ENCODE measurements at regions not wholly inside any gene's neighbourhood (a gene's known extent, or its start where the extent isn't known, plus 50 kb on each side); places are given as distances from the start of the nearest gene placed in this dataset.

DNA sequence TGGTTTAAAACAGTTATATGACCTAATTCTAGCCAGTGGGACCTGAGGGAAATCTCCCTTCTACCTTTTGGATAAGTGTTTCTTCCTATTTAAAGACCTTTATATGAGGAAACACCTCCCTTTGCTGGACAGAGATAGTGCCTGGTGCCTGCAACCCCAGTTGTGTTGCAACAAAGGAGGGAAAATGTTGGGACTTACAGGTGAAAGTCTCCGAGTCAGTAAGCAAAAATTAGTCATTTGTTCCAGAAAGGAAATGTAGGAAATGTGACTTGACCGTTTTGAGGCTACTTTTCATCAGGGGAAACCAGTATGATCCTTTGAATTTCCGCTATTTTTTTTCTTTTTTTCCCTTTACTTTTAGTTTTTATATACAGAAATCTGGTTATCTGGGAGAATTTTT, 165.5 kb downstream of the DKK1 start:
- Histone ChIP-seq H3K79me2 (ENCODE audit: control insufficient read depth, insufficient read depth, low read length) (no peaks in the 10 kb centered on the region), H3K27ac (ENCODE audit: control insufficient read depth, insufficient read depth, low read length) (no peak overlapping the region), H3K9ac (ENCODE audit: control insufficient read depth, extremely low read depth, insufficient read depth, low read length) (no peak overlapping the region), H3K4me2 (ENCODE audit: control insufficient read depth, extremely low read depth, insufficient read depth, low read depth, low read length) (no peak overlapping the region), H3K9me1 (ENCODE audit: control insufficient read depth, extremely low read depth, insufficient read depth, low read length) (no peaks in the 10 kb centered on the region), H3K4me3 (ENCODE audit: control insufficient read depth in 2 of 3, extremely low read depth in 1 of 3, insufficient read depth in 2 of 3, low read depth in 1 of 3, low read length in 3 of 3) (no peak overlapping the region), H3K4me1 (ENCODE audit: control insufficient read depth, extremely low read depth, insufficient read depth, low read length) (no peaks in the 10 kb centered on the region), H4K20me1 (ENCODE audit: control insufficient read depth, extremely low read depth, insufficient read depth, low read length) (no peaks in the 10 kb centered on the region), H2AFZ (ENCODE audit: control insufficient read depth, low read length) (peak overlapping the region; percentile 19), H3K9me3 (ENCODE audit: control insufficient read depth, low read depth, low read length) (no peaks in the 10 kb centered on the region), H3K27me3 (ENCODE audit: control insufficient read depth, extremely low read depth, insufficient read depth, low read length) (no peaks in the 10 kb centered on the region), H3K36me3 (ENCODE audit: control insufficient read depth in 2 of 2, extremely low read depth in 1 of 2, insufficient read depth in 2 of 2, low read length in 2 of 2) (no peaks in the 10 kb centered on the region)
- dilution Hi-C loops (cut with MboI; ENCODE audit: extremely low pct_ligation_motif_present, low sequenced_read_pairs): no loop called here
- DNase-seq (ENCODE audit: low read depth, low spot score) (no peak), FAIRE-seq (no peak)
- TF ChIP-seq, protein P1, sequence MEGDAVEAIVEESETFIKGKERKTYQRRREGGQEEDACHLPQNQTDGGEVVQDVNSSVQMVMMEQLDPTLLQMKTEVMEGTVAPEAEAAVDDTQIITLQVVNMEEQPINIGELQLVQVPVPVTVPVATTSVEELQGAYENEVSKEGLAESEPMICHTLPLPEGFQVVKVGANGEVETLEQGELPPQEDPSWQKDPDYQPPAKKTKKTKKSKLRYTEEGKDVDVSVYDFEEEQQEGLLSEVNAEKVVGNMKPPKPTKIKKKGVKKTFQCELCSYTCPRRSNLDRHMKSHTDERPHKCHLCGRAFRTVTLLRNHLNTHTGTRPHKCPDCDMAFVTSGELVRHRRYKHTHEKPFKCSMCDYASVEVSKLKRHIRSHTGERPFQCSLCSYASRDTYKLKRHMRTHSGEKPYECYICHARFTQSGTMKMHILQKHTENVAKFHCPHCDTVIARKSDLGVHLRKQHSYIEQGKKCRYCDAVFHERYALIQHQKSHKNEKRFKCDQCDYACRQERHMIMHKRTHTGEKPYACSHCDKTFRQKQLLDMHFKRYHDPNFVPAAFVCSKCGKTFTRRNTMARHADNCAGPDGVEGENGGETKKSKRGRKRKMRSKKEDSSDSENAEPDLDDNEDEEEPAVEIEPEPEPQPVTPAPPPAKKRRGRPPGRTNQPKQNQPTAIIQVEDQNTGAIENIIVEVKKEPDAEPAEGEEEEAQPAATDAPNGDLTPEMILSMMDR (optimal IDR thresholded peaks at IDR 0.05 in 1 of 3, IDR thresholded peaks at IDR 0.05 in 1 of 3, conservative IDR thresholded peaks at IDR 0.05 in 1 of 3; ENCODE audit: extremely low read depth in 1 of 3, insufficient read depth in 2 of 3, low read length in 3 of 3): no peak
- TF ChIP-seq EZH2 (IDR thresholded peaks at IDR 0.05; ENCODE audit: low read length): no peak

DNA sequence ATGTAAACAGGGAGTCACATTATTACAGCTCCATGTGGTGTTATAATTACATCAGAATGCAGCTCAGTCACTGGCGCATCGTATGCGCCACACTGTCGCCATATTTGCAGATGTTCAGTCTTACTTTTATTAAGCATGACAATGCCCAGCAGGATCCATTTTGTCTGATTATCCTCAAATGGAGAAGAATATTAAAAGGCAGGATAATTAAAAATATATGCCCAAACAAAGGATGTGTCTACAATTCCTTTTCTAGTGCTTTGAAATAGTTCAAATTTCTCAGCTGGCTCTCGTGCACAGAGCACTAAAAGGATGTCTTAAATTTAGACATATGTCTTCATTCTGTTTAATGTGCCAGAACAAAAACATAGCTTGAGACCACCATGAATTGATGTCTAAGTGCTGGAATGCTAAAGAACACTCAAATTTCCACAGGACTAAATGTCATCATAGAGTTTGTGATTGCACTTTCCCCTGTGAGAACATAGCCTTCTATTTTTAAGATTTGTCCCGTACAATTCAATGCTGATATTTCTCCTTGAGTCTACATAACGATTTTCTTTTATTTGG, 168.0 kb downstream of the DKK1 start:
- dilution Hi-C loops (cut with MboI; ENCODE audit: extremely low pct_ligation_motif_present, low sequenced_read_pairs): no loop called here
- FAIRE-seq (no peak), DNase-seq (ENCODE audit: low read depth, low spot score) (no peak)
- Histone ChIP-seq H3K9me3 (ENCODE audit: control insufficient read depth, low read depth, low read length) (no peaks in the 10 kb centered on the region), H3K9ac (ENCODE audit: control insufficient read depth, extremely low read depth, insufficient read depth, low read length) (no peak overlapping the region), H2AFZ (ENCODE audit: control insufficient read depth, low read length) (no peak overlapping the region), H3K79me2 (ENCODE audit: control insufficient read depth, insufficient read depth, low read length) (no peaks in the 10 kb centered on the region), H4K20me1 (ENCODE audit: control insufficient read depth, extremely low read depth, insufficient read depth, low read length) (no peaks in the 10 kb centered on the region), H3K27me3 (ENCODE audit: control insufficient read depth, extremely low read depth, insufficient read depth, low read length) (no peaks in the 10 kb centered on the region), H3K4me1 (ENCODE audit: control insufficient read depth, extremely low read depth, insufficient read depth, low read length) (peaks cover 11% of the 10 kb centered on the region), H3K4me2 (ENCODE audit: control insufficient read depth, extremely low read depth, insufficient read depth, low read depth, low read length) (no peak overlapping the region), H3K36me3 (ENCODE audit: control insufficient read depth in 2 of 2, extremely low read depth in 1 of 2, insufficient read depth in 2 of 2, low read length in 2 of 2) (no peaks in the 10 kb centered on the region), H3K9me1 (ENCODE audit: control insufficient read depth, extremely low read depth, insufficient read depth, low read length) (no peaks in the 10 kb centered on the region), H3K4me3 (ENCODE audit: control insufficient read depth in 2 of 3, extremely low read depth in 1 of 3, insufficient read depth in 2 of 3, low read depth in 1 of 3, low read length in 3 of 3) (no peak overlapping the region), H3K27ac (ENCODE audit: control insufficient read depth, insufficient read depth, low read length) (no peak overlapping the region)
- TF ChIP-seq, protein P1 (optimal IDR thresholded peaks at IDR 0.05 in 1 of 3, IDR thresholded peaks at IDR 0.05 in 1 of 3, conservative IDR thresholded peaks at IDR 0.05 in 1 of 3; ENCODE audit: extremely low read depth in 1 of 3, insufficient read depth in 2 of 3, low read length in 3 of 3): no peak
- no peak for TF ChIP-seq EZH2 (IDR thresholded peaks at IDR 0.05; ENCODE audit: low read length)

All from keratinocyte (primary cell).